NCI-H187 treated with DMSO at 0.1 percent for 48 hours (cell line): ENCODE measurements at regions not wholly inside any gene's neighbourhood (a gene's known extent, or its start where the extent isn't known, plus 50 kb on each side); places are given as distances from the start of the nearest gene placed in this dataset.

Experiments
- DNase-seq: peaks from one replicate; lab custom pipeline; 2025; lab: John Stamatoyannopoulos, UW

DNA sequence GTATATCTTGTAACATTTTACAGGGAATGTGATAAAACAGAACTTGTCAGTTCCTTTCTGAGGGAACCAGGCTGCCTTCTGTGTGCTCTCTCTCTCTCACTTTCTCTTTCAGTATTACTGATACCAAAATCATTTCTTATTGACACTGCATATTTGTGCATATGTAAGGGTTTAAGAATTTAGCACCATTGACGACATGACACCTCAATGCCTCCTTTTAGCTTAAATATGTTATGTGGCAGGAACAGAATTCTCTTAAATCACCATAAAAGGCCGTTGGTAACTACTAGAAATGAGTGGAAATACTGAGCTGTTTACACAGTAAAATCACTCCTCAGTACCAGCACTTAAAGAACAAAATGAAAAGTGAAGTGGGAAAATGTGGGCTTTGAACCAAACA, 457.7 kb upstream of the SYT1 start:
- no peak for DNase-seq

- DNase-seq, result no peak
Observed at GRCh38 chr12:78407722-78408121, 456.9 kb upstream of the SYT1 start.

- no peak for DNase-seq
Observed at GRCh38 chr12:78414071-78414470, 450.5 kb upstream of the SYT1 start.

DNA sequence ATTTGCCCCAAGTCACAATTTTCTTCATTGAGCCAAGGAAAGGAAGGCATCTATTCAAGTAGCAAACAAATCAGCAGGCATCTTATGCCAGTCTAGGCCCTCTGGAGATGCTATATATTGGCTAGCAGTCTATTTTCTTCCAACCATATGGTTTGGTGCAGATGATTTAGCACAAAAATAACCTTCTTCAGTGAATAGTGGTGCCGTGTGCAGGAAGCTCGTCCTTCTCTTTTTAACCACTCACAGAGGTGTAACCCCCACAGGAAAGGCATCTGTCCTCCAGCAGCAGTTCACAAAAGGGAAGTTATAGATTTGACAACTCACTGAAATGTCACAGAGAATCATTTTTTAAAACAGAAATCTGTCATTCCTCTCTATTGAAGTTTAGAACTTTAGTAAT, 445.7 kb upstream of the SYT1 start:
- DNase-seq, result no peak

GRCh38 chr12:78419513-78419912, 445.1 kb upstream of the SYT1 start:
- DNase-seq, result no peak

- DNase-seq, result no peak
Observed at GRCh38 chr12:78420991-78421390, 443.6 kb upstream of the SYT1 start.

DNA sequence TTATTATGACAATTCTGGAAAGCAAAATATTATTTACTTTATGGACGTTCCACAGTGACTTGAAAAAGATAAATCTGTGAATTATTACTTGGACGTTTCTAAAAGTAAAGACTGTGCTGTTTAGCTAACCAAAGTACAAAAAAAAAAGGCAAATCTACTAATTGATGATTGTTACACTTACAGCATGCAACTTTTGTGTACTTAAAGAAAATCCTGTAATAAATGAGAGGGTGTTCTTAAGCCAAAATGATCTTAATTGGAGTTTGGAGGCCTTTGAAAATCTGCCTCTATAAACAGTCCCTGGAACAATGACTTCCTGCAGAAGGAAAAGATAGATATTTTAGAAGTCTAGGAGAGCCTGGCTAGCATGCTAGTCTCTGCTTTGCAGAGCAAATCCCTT, 434.0 kb upstream of the SYT1 start:
- DNase-seq, result no peak

GRCh38 chr12:78431931-78432330, 432.6 kb upstream of the SYT1 start:
- DNase-seq, result no peak

DNA sequence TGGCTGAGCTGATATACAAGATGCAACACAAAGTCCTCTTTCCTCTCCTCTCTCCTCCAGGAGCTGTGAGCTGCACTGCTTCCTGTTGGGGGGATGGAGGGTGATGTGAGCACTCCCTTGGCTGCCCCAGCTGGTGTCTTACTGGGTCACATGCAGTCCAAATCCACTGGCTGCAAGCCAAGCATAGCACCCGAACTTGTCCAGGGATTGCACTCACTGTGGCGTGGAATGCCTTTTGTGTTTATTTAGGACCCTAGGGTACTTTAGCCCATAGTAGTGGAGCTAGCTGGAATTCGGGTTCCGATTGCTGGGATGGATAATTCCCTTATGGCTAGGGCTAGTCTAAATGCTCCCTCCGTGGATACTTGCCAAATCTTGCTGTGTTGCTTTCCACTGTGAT, 424.9 kb upstream of the SYT1 start:
- DNase-seq, result no peak

DNA sequence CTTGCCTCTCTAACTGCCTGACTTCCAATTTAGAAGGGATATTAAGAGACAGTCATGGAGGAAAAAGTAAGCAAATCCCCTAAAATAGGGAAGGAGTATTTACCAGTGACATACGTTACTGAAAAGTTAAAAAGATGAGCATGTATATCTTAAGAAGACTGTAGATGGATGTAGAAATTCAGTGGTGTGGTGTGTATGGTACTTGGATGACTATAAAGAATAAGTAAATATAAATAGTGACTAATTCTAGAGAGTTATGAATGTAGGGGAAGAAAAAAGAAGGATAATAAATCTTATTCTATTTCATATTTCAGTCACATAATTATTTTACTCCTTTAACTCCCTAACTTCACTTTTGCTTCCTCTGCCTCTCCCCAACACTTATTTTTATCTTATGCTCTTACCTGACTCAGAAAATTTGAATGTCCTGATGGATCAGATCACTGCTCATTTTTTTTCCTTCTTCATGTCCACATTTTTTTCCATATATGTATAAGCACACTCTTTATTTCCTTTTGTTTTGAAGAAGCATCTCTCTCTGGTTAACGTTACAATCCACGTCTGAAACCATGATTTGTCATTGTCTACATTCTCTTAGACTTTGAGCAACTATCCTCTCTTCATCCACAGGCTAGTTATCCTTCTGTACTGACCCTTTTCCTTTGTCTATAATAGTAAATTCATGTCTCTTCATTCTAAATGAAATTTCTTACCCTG, 422.7 kb upstream of the SYT1 start:
- no peak for DNase-seq

DNA sequence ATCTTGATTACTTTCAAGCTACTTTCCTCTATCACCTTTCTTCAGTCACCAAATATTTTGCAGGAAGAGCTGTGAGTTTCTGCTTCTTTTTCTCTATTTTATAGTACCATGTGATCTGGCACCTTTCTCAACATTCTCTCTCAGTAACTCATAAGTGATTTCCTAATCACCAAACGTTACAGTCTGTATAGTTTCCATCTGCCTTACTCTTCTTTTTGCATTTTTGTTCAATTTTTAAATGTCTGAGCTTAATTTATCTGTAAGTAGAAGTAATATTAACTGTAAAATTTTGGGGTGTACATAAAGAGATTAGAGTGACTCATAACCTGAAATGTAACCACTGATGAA, 422.1 kb upstream of the SYT1 start:
- DNase-seq, result no peak

- no peak for DNase-seq
Observed at GRCh38 chr12:78446555-78446954, 418.0 kb upstream of the SYT1 start.

- no peak for DNase-seq
Observed at GRCh38 chr12:78447373-78447772, 417.2 kb upstream of the SYT1 start.

GRCh38 chr12:78448692-78449091, 415.9 kb upstream of the SYT1 start:
- no peak for DNase-seq

DNA sequence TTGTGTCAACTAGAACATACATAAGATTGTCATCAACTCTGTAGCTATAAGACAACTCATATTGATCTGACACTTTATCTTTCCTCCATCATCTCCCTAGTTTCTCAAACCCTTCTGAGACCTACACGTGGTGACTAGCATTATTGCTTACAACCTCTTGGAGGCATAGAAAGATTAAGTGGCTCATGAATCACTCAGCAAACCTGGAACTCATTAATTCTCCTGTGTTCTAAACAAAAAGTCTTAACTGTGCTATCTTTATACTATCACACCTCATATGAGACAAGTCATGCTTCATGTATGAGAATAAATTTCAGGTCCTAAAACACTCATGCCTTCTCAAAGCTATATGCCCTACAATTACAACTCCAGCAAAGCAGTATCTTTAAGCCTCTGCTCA, 408.6 kb upstream of the SYT1 start:
- DNase-seq, result no peak

DNA sequence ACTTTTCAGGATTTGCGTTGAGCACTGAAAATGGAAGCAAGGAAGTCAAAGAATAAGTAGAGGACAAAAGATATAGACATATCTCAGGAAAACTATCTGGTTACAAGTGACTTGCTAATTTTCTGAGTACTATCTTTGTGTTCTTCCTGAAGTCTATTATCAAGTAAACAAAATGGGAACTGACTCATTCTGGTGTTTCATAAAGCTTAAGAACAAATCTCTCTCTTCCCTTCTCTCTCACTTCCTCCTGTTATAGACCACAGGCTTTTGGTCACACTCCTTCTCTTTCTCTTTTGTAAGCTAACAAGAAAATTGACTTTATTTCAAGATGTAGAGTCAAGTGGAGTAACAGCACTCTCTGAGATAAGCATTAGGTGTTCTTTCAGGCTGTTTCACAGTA, 406.6 kb upstream of the SYT1 start:
- DNase-seq, result no peak

- DNase-seq, result no peak
Observed at GRCh38 chr12:78470354-78471195, 394.0 kb upstream of the SYT1 start.

- no peak for DNase-seq
Observed at GRCh38 chr12:78473136-78473535, 391.4 kb upstream of the SYT1 start.

DNA sequence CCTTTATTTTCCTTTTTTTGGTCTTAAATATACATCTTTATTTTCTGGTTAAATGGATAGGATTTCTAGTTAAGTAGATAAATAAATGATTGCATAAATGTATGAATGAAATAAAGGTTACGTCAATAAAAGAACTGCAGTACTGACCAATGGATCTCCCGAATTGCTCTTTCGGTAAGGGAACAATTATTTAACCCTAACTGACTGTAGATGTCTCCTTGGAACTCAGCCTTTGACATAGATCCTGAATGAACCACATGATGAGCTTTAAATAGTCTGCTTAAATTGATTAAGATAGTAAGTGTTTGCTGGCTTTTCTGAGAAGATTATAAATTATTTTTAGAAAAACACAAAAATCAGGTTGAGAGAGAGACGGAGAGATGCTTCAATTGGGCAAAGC, 391.0 kb upstream of the SYT1 start:
- no peak for DNase-seq

DNA sequence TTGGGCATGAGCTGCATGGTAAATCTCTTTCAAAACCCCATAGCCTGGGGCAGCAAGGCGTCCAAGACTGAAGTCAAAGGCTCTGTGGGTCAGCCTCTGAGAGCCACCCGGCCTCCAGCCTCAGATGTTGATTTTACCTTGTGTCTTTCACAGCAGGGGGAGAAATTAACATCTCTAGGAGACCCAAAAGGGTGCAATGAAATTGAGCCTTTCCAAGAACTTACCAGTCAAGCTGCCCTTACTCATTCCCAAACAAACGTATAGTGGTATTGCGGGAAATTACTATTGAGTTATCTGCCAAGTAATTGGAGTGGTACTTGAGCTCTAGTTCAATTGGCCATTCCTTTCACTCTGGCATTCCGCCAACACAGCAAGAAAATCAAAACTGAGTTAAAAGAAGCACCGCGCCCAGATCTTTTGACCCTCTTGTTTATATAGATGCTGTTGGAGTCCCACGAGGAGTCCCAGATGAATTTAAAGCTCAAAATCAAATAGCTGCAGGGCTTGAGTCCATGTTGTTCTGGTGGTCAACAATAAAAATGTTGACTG, 380.7 kb upstream of the SYT1 start:
- DNase-seq, result peak; percentile 20

DNA sequence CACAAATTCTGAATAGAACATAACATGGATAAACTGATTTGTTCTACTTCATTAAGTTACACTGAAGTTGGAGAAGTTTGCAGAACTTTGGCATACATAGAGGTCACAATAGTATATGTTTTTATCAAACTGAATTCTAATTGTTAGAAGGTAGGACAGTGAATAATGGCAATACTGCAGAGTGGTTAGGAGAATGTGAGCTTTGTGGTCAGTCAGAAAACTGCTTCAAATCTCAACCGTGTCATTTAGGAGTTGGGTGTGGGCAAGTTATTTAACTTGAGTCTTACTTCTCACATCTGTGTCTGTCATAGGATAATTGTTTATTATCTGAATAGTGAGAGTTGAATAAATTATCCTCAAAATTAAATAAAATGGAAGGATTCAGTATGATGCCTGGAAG, 374.6 kb upstream of the SYT1 start:
- DNase-seq, result no peak

- no peak for DNase-seq
Observed at GRCh38 chr12:78490861-78491260, 373.7 kb upstream of the SYT1 start.

- DNase-seq, result no peak
Observed at GRCh38 chr12:78494911-78495310, 369.7 kb upstream of the SYT1 start.
